ENCODE measurements at regions not wholly inside any gene's neighbourhood (a gene's known extent, or its start where the extent isn't known, plus 50 kb on each side); places are given as distances from the start of the nearest gene placed in this dataset.

- no peaks in the 10 kb centered on the region for H3K9me3 Mint-ChIP-seq
- no peaks in the 10 kb centered on the region for H3K4me1 Mint-ChIP-seq (ENCODE audit: low read depth)
- no peaks in the 10 kb centered on the region for H3K27me3 Mint-ChIP-seq
- no peaks in the 10 kb centered on the region for H3K36me3 Mint-ChIP-seq (ENCODE audit: low read depth)
- intact Hi-C loops (cut with micrococcal nuclease) = no loop called here
- no peak overlapping the region for H3K4me3 Mint-ChIP-seq
- H3K27ac Mint-ChIP-seq = no peak overlapping the region
These were observed 303.0 kb downstream of the CSNK1G3 start for GRCh38 chr5:123814801-123815470.

DNA sequence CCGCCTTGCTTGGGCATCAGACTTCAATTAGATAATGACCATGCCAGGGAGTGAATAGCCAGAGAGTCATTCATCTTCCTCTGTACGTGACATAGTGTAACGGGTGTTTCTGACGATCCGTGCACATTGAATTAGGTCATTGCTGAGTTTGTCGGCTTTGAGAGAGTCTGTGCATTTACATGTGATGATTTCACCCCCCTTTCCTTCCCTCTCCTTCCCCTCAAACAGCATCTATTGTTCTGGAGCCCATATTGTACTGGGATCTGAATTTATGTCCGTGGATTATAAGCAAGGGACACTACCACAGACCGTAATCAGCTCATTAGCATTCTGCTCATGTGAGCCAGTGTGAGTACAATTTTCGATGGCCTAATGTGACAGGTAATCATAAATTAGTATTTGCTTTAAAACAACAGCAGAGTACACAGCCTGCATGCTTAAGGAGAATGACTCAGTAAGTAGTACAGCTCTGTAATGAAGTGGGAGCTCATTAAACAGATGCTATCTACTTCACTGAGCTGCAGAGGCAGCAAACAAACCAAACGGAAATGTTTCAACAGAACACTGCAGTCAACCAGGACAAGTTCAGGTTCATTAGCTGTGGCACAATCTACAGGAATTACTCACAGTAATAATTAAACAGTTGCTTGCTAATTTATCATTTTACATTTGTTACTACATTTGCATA, 302.1 kb downstream of the CSNK1G3 start:
- Mint-ChIP-seq H3K4me3 (no peak overlapping the region), H3K27ac (no peak overlapping the region), H3K27me3 (no peaks in the 10 kb centered on the region), H3K9me3 (no peaks in the 10 kb centered on the region), H3K4me1 (ENCODE audit: low read depth) (no peaks in the 10 kb centered on the region), H3K36me3 (ENCODE audit: low read depth) (no peaks in the 10 kb centered on the region)
- intact Hi-C loops (cut with micrococcal nuclease) = no loop called here

- H3K36me3 Mint-ChIP-seq (ENCODE audit: low read depth) = no peaks in the 10 kb centered on the region
- H3K27ac Mint-ChIP-seq = no peak overlapping the region
- H3K4me3 Mint-ChIP-seq = no peak overlapping the region
- intact Hi-C loops (cut with micrococcal nuclease) = no loop called here
- H3K27me3 Mint-ChIP-seq = no peaks in the 10 kb centered on the region
- H3K4me1 Mint-ChIP-seq (ENCODE audit: low read depth) = no peaks in the 10 kb centered on the region
- H3K9me3 Mint-ChIP-seq = no peaks in the 10 kb centered on the region
These were observed 301.3 kb downstream of the CSNK1G3 start for GRCh38 chr5:123813264-123813663.

DNA sequence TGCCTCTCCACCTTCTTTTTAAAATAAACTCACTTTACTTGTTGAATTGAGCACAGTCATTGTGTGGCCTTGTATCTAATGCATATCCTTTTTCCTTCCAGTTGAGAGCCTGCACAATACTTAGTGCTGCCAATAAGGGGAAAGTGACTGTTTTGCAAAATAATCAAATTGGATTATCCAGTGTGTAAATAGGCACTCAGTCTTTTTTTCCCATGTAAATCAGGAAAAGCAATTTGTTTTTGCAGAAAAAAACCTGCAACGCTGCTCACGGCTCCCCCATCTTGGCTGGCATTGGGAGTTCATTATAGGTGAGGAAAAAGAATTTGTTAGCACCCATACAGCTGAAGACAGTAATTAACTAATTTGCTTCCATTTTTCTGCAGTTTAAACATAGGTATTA, 299.9 kb downstream of the CSNK1G3 start:
- intact Hi-C loops (cut with micrococcal nuclease) = no loop called here
- no peaks in the 10 kb centered on the region for H3K9me3 Mint-ChIP-seq

DNA sequence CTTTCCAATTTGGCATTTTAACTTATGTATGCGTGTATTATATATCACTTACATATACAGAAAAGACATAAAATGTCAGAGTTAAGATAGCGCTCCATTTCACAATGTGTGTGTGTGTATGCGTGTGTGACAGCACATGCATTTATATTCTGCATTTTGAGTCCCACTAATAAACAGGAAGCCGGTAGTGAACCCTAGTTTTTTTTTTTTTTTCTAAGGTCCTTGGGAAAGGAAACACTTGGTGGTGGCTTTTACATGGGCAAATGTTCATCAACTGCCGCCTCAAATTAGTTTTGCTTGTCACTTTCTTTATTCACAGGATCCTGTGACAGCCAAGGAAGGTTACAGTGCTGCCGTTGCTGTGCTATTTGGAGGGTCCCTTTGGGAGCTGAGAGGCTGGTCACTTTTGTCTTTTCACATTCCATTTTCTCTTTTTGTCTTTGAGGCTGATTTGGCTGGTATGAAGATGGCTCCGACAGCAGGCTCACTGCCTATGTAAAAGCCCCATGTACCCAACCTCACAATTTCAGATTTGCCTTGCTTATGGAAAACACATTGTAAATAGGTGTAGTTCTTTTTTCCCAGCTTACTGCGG, 298.9 kb downstream of the CSNK1G3 start:
- no peak overlapping the region for H3K4me3 Mint-ChIP-seq
- H3K27me3 Mint-ChIP-seq = no peaks in the 10 kb centered on the region
- H3K4me1 Mint-ChIP-seq (ENCODE audit: low read depth) = no peaks in the 10 kb centered on the region
- H3K9me3 Mint-ChIP-seq = no peaks in the 10 kb centered on the region
- intact Hi-C loops (cut with micrococcal nuclease) = no loop called here
- no peak overlapping the region for H3K27ac Mint-ChIP-seq
- no peaks in the 10 kb centered on the region for H3K36me3 Mint-ChIP-seq (ENCODE audit: low read depth)

More for the DNA sequence above, 299.9 kb downstream of the CSNK1G3 start:
- no peaks in the 10 kb centered on the region for H3K36me3 Mint-ChIP-seq (ENCODE audit: low read depth)
- H3K27ac Mint-ChIP-seq = no peak overlapping the region
- no peaks in the 10 kb centered on the region for H3K27me3 Mint-ChIP-seq
- no peak overlapping the region for H3K4me3 Mint-ChIP-seq
- no peaks in the 10 kb centered on the region for H3K4me1 Mint-ChIP-seq (ENCODE audit: low read depth)

DNA sequence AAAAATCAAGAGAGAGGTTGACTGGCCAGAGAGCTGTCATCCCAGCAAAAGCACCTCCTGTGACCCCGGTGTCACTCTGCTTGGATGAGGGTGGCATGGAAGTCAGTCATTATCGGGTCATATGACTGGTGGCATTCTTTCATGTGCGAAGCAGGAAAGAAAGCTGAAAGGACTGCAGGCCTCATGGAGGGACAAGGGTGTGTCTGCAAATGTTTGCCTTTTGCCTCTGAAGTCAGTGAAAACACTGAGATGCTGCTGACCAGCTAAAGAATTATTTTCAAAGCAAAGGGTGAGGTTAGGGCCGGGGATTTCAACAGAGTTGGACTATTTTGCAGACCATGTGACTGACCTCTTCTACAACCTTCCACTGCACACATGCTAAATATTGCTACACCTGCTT, 298.3 kb downstream of the CSNK1G3 start:
- no peaks in the 10 kb centered on the region for H3K27me3 Mint-ChIP-seq
- H3K9me3 Mint-ChIP-seq = no peaks in the 10 kb centered on the region
- no peak overlapping the region for H3K4me3 Mint-ChIP-seq
- no peaks in the 10 kb centered on the region for H3K36me3 Mint-ChIP-seq (ENCODE audit: low read depth)
- intact Hi-C loops (cut with micrococcal nuclease) = no loop called here
- H3K27ac Mint-ChIP-seq = no peak overlapping the region
- no peaks in the 10 kb centered on the region for H3K4me1 Mint-ChIP-seq (ENCODE audit: low read depth)

DNA sequence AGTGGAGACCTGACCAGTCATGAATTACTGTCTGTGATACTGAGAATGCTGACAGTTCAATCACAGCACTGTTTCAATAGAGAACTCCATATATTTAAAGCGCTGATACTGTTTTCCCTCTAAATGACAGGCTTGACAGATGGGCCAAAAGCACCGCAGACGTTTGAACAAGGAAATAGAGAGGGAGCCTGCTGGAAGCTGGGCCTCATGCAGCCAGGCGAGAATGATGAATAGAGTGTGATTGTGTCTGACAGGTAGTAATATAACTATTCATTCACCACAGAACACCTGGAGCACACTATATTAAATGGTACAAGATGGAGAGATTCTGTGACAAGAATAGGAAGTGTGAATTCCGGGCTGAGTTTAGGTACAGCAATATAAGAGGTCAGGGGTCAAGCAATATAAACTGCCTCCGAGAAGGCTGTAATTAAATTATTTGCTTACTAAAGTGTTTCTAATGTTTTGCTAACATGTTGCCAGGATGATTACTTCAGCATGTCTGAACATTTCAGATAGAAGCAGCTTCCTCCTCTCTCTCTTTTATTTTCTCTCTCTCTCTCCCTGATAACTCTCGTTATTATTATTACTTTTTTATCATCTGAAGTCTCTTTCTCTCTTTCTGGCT, 297.7 kb downstream of the CSNK1G3 start:
- H3K4me1 Mint-ChIP-seq (ENCODE audit: low read depth) = no peaks in the 10 kb centered on the region
- no peaks in the 10 kb centered on the region for H3K36me3 Mint-ChIP-seq (ENCODE audit: low read depth)
- H3K4me3 Mint-ChIP-seq = no peak overlapping the region
- intact Hi-C loops (cut with micrococcal nuclease) = no loop called here
- H3K27me3 Mint-ChIP-seq = no peaks in the 10 kb centered on the region
- no peaks in the 10 kb centered on the region for H3K9me3 Mint-ChIP-seq
- H3K27ac Mint-ChIP-seq = no peak overlapping the region

- Mint-ChIP-seq H3K27ac (no peak overlapping the region), H3K36me3 (ENCODE audit: low read depth) (no peaks in the 10 kb centered on the region), H3K27me3 (no peaks in the 10 kb centered on the region), H3K9me3 (no peaks in the 10 kb centered on the region), H3K4me1 (ENCODE audit: low read depth) (no peaks in the 10 kb centered on the region), H3K4me3 (no peak overlapping the region)
- intact Hi-C loops (cut with micrococcal nuclease) = no loop called here
These were observed 296.7 kb downstream of the CSNK1G3 start for GRCh38 chr5:123808461-123809380.

- Mint-ChIP-seq H3K4me3 (no peak overlapping the region), H3K4me1 (ENCODE audit: low read depth) (no peaks in the 10 kb centered on the region), H3K27ac (no peak overlapping the region), H3K27me3 (no peaks in the 10 kb centered on the region), H3K36me3 (ENCODE audit: low read depth) (no peaks in the 10 kb centered on the region), H3K9me3 (no peaks in the 10 kb centered on the region)
- intact Hi-C loops (cut with micrococcal nuclease) = no loop called here
These were observed 295.4 kb downstream of the CSNK1G3 start for GRCh38 chr5:123807177-123807945.

GRCh38 chr5:123806644-123807043, 294.7 kb downstream of the CSNK1G3 start:
- no peaks in the 10 kb centered on the region for H3K27me3 Mint-ChIP-seq
- H3K27ac Mint-ChIP-seq = no peak overlapping the region
- H3K4me1 Mint-ChIP-seq (ENCODE audit: low read depth) = no peaks in the 10 kb centered on the region
- no peak overlapping the region for H3K4me3 Mint-ChIP-seq
- intact Hi-C loops (cut with micrococcal nuclease) = no loop called here
- H3K36me3 Mint-ChIP-seq (ENCODE audit: low read depth) = no peaks in the 10 kb centered on the region
- H3K9me3 Mint-ChIP-seq = no peaks in the 10 kb centered on the region

DNA sequence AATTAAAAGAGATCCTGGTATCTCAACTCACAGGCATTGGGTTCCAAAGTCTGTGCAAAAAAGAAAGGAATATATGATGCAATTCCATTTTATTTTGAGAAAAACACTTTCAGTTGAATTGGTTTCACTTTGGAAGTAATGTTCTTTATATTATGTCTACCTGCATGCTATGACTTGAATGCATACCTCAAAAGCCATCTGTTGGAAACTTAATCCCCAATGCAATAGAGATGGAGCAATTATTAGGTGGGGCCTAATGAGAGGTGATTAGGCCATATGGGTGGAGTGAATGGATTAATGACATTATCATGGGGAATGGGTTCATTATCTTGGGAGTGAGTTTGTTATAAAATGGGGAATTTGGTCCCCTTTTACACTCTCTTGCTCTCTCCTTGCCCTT, 293.3 kb downstream of the CSNK1G3 start:
- H3K27me3 Mint-ChIP-seq = no peaks in the 10 kb centered on the region
- H3K9me3 Mint-ChIP-seq = no peaks in the 10 kb centered on the region
- H3K4me3 Mint-ChIP-seq = no peak overlapping the region
- H3K36me3 Mint-ChIP-seq (ENCODE audit: low read depth) = no peaks in the 10 kb centered on the region
- H3K4me1 Mint-ChIP-seq (ENCODE audit: low read depth) = no peaks in the 10 kb centered on the region
- no peak overlapping the region for H3K27ac Mint-ChIP-seq
- intact Hi-C loops (cut with micrococcal nuclease) = no loop called here

- H3K27ac Mint-ChIP-seq = no peak overlapping the region
- H3K27me3 Mint-ChIP-seq = no peaks in the 10 kb centered on the region
- H3K4me1 Mint-ChIP-seq (ENCODE audit: low read depth) = no peaks in the 10 kb centered on the region
- H3K9me3 Mint-ChIP-seq = no peaks in the 10 kb centered on the region
- intact Hi-C loops (cut with micrococcal nuclease) = no loop called here
- H3K4me3 Mint-ChIP-seq = no peak overlapping the region
- no peaks in the 10 kb centered on the region for H3K36me3 Mint-ChIP-seq (ENCODE audit: low read depth)
These were observed 291.4 kb downstream of the CSNK1G3 start for GRCh38 chr5:123803359-123803758.

DNA sequence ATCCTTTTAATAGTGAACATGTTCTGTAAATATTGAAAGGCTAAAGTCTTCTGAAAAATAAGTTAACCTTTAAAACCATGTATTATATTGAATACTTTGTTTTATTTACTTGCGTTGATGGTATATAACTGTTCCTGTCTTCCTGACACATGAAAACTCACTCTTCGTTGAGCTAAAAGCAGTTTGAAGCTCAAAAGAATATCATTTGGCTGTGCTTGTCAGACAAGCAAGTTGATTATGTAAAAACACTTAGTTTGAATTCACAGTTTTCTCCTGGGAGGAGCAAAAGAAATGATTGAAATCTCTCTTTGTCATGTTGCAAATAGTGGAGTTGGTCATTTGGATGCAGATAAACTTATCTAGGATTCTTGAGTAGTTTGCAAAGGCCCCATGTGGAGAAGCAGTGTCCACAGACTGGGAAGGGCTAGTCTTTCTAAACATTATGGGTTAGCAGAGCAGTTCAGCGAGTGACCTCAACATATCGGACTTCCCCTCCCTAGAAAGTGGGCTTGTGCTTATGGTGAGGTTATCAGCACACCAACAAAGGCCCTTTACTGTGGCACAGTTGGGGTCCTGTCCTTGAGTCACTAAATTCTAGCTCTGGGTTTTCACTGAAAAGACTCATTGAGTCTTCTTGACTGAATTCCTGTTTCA, 290.4 kb downstream of the CSNK1G3 start:
- no peak overlapping the region for H3K27ac Mint-ChIP-seq
- no peaks in the 10 kb centered on the region for H3K36me3 Mint-ChIP-seq (ENCODE audit: low read depth)
- no peaks in the 10 kb centered on the region for H3K9me3 Mint-ChIP-seq
- H3K4me3 Mint-ChIP-seq = no peak overlapping the region
- intact Hi-C loops (cut with micrococcal nuclease) = no loop called here
- H3K4me1 Mint-ChIP-seq (ENCODE audit: low read depth) = no peaks in the 10 kb centered on the region
- no peaks in the 10 kb centered on the region for H3K27me3 Mint-ChIP-seq
